GM23338 (cell line): ENCODE measurements at regions not wholly inside any gene's neighbourhood (a gene's known extent, or its start where the extent isn't known, plus 50 kb on each side); places are given as distances from the start of the nearest gene placed in this dataset.

Experiments used
- ATAC-seq: fragments of 200-7000 bp; cut with Tn5 transposase; 3 replicates; pipeline ENCODE4 v1.9.1; 2020
- DNase-seq: peaks from one replicate; pipeline ENCODE4 v3.0.0-alpha.2; 2015; ENCODE audit warnings: low spot score
- H2AFZ ChIP-seq: fragments of 200-600 bp; sonication (generic); 2 replicates; pipeline ENCODE4 v1.8.0; 2016; ENCODE audit warnings: antibody characterized with exemption, mild to moderate bottlenecking, moderate library complexity
- H3F3A ChIP-seq: fragments of 200-600 bp; sonication (generic); replicated peaks from 2 replicates; pipeline ENCODE4 v1.8.0; 2017; ENCODE audit warnings: antibody characterized with exemption, mixed run types, low read depth
- H3K27ac ChIP-seq: fragments of 200-600 bp; sonication (generic); 2 replicates; pipeline ENCODE4 v1.6.1; 2016; ENCODE audit warnings: low read depth
- H3K27me3 ChIP-seq: fragments of 200-600 bp; sonication (generic); 2 replicates; pipeline ENCODE4 v1.8.0; 2016; ENCODE audit warnings: mild to moderate bottlenecking, mixed run types, moderate library complexity; ENCODE audit not compliant: insufficient read depth
- H3K36me3 ChIP-seq: fragments of 200-600 bp; sonication (generic); 2 replicates; pipeline ENCODE4 v1.8.0; 2016; ENCODE audit warnings: mild to moderate bottlenecking; ENCODE audit not compliant: insufficient read depth
- H3K4me1 ChIP-seq: fragments of 200-600 bp; sonication (generic); 2 replicates; pipeline ENCODE4 v1.8.0; 2016; ENCODE audit warnings: mild to moderate bottlenecking, moderate library complexity; ENCODE audit not compliant: insufficient read depth
- H3K4me2 ChIP-seq: fragments of 200-600 bp; sonication (generic); 2 replicates; pipeline ENCODE4 v1.7.1; 2017; ENCODE audit warnings: mixed run types
- H3K4me3 ChIP-seq: fragments of 200-600 bp; sonication (generic); 2 replicates; pipeline ENCODE4 v1.6.1; 2016; ENCODE audit warnings: mixed run types
- H3K79me2 ChIP-seq: fragments of 200-600 bp; sonication (generic); replicated peaks from 2 replicates; pipeline ENCODE4 v1.8.0; 2017; ENCODE audit warnings: mild to moderate bottlenecking; ENCODE audit not compliant: insufficient read depth
- H3K9me2 ChIP-seq: fragments of 200-600 bp; sonication (generic); 2 replicates; pipeline ENCODE4 v1.8.0; 2017; ENCODE audit not compliant: insufficient read depth
- H4K20me1 ChIP-seq: fragments of 200-600 bp; sonication (generic); replicated peaks from 2 replicates; pipeline ENCODE4 v1.8.0; 2017; ENCODE audit warnings: mild to moderate bottlenecking; ENCODE audit not compliant: insufficient read depth
- H3K27ac Mint-ChIP-seq: 2 replicates; pipeline ENCODE4 v1.8.0; 2020; ENCODE audit warnings: inconsistent platforms, mild to moderate bottlenecking, moderate library complexity, mixed read lengths
- H3K27me3 Mint-ChIP-seq: 3 replicates; pipeline ENCODE4 v1.8.0; 2022; ENCODE audit warnings: low read depth, mild to moderate bottlenecking, moderate library complexity, mixed read lengths, inconsistent platforms; ENCODE audit not compliant: insufficient read depth, poor library complexity
- H3K36me3 Mint-ChIP-seq: 3 replicates; pipeline ENCODE4 v1.8.0; 2021; ENCODE audit warnings: low read depth, mild to moderate bottlenecking, inconsistent platforms, moderate library complexity, mixed read lengths
- H3K4me1 Mint-ChIP-seq: 3 replicates; pipeline ENCODE4 v1.8.0; 2020; ENCODE audit warnings: mild to moderate bottlenecking, inconsistent platforms, mixed read lengths
- H3K4me3 Mint-ChIP-seq: 3 replicates; pipeline ENCODE4 v1.8.0; 2021; ENCODE audit warnings: moderate library complexity, mild to moderate bottlenecking, inconsistent platforms, mixed read lengths
- H3K9me3 Mint-ChIP-seq: 3 replicates; pipeline ENCODE4 v1.8.0; 2020; ENCODE audit warnings: moderate library complexity, mild to moderate bottlenecking, inconsistent platforms, mixed read lengths
- CREB1 ChIP-seq: fragments of 250-450 bp; sonication (Bioruptor Pico); IDR thresholded peaks from 2 replicates; pipeline ENCODE4 v1.5.0; 2020; ENCODE audit warnings: low read depth, mild to moderate bottlenecking, moderate library complexity
- EZH2 ChIP-seq: fragments of 200-600 bp; sonication (generic); IDR thresholded peaks from one replicate; pipeline ENCODE4 v1.8.0; 2017; ENCODE audit warnings: antibody characterized with exemption, mild to moderate bottlenecking, low read depth; ENCODE audit not compliant: unreplicated experiment
- EZH2phosphoT487 ChIP-seq: fragments of 200-600 bp; sonication (generic); IDR thresholded peaks from one replicate; pipeline ENCODE4 v1.8.1; 2018; ENCODE audit warnings: antibody characterized with exemption; ENCODE audit not compliant: unreplicated experiment
- JUNB ChIP-seq: IDR thresholded peaks from one replicate; pipeline ENCODE4 v1.6.1; 2016; ENCODE audit warnings: antibody characterized with exemption; ENCODE audit not compliant: unreplicated experiment
- NANOG ChIP-seq: IDR thresholded peaks from 2 replicates; pipeline ENCODE4 v1.6.1; 2016; ENCODE audit warnings: antibody characterized with exemption, borderline replicate concordance
- POLR2AphosphoS5 ChIP-seq: IDR thresholded peaks from 2 replicates; pipeline ENCODE4 v1.6.1; 2016; ENCODE audit warnings: antibody characterized with exemption, low read depth
- STAT1 ChIP-seq: IDR thresholded peaks from one replicate; pipeline ENCODE4 v1.6.1; 2016; ENCODE audit warnings: antibody characterized with exemption; ENCODE audit not compliant: unreplicated experiment
- ZNF114 ChIP-seq: fragments of 250-450 bp; sonication (Bioruptor Pico); IDR thresholded peaks from 2 replicates; pipeline ENCODE4 v1.5.0; 2020; ENCODE audit warnings: mild to moderate bottlenecking, moderate library complexity
- ZNF331 ChIP-seq: fragments of 250-450 bp; sonication (Bioruptor Pico); IDR thresholded peaks from 2 replicates; pipeline ENCODE4 v1.5.0; 2020; ENCODE audit warnings: low read depth, mild to moderate bottlenecking, moderate library complexity
- TF ChIP-seq, protein P1 (sequence below): IDR thresholded peaks from one replicate; pipeline ENCODE4 v1.6.1; 2018; ENCODE audit warnings: antibody characterized with exemption; ENCODE audit not compliant: unreplicated experiment
- TF ChIP-seq, protein P2 (sequence below): fragments of 250-450 bp; sonication (Bioruptor Pico); IDR thresholded peaks from 2 replicates; pipeline ENCODE4 v1.5.0; 2020; ENCODE audit warnings: mild to moderate bottlenecking, moderate library complexity
- TF ChIP-seq, protein P3 (sequence below): IDR thresholded peaks from 2 replicates; pipeline ENCODE4 v1.6.1; 2016; ENCODE audit warnings: antibody characterized with exemption
- TF ChIP-seq, protein P4 (sequence below), 2 experiments: fragments of 200-600 bp in 1 of 2; sonication (generic) in 1 of 2; conservative IDR thresholded peaks; 2 replicates each; pipeline versions ENCODE4 v1.5.1 to v1.6.1; 2016 to 2017; ENCODE audit warnings: antibody characterized with exemption in 2 of 2, low read depth in 2 of 2, mild to moderate bottlenecking in 2 of 2, moderate library complexity in 1 of 2

DNA sequence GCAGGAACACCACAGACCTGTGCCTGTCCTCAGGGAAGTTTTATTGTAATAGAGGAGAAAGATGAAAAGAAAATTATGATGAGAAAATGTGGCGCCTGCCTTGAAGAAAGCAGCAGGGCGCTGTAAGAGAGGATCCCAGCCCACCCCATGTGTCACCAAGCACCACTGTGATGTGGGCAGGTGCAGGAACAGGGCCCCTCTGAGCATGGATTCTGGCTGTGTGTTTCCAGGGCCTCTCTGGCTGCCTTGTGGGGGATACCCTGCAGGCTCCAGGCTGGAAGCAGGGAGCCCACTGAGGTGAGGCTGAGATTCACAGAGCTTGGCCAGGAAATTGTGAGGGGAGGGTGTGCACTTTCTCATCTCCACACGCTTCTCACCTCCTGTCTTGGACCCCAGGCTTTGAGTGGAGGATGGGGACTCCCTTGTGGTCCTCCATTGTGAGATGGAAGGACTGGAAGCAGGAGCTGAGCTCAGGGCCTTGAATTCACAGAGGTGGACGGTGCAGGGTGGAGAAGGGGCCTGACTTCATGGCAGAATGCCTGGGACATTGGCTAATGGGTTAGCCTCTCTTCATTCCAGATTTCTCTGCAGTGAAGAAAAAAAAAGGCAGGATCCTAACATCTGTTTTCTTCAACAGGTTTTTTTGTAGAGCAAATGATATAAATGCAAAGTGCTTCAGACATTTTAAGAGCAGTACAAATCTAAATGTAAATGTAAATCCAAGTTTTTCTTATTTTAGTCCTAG, 246.6 kb upstream of the B3GAT1 start:
- H3K4me3 Mint-ChIP-seq = no peak overlapping the region
- no peaks in the 10 kb centered on the region for H3F3A ChIP-seq
- H3K27me3 Mint-ChIP-seq = peaks cover 4% of the 10 kb centered on the region
- peaks cover 27% of the 10 kb centered on the region for H3K9me3 Mint-ChIP-seq
- no peak overlapping the region for H3K4me2 ChIP-seq
- no peak for TF ChIP-seq NANOG
- TF ChIP-seq EZH2 = no peak
- no peak for TF ChIP-seq STAT1
- TF ChIP-seq, protein P1, sequence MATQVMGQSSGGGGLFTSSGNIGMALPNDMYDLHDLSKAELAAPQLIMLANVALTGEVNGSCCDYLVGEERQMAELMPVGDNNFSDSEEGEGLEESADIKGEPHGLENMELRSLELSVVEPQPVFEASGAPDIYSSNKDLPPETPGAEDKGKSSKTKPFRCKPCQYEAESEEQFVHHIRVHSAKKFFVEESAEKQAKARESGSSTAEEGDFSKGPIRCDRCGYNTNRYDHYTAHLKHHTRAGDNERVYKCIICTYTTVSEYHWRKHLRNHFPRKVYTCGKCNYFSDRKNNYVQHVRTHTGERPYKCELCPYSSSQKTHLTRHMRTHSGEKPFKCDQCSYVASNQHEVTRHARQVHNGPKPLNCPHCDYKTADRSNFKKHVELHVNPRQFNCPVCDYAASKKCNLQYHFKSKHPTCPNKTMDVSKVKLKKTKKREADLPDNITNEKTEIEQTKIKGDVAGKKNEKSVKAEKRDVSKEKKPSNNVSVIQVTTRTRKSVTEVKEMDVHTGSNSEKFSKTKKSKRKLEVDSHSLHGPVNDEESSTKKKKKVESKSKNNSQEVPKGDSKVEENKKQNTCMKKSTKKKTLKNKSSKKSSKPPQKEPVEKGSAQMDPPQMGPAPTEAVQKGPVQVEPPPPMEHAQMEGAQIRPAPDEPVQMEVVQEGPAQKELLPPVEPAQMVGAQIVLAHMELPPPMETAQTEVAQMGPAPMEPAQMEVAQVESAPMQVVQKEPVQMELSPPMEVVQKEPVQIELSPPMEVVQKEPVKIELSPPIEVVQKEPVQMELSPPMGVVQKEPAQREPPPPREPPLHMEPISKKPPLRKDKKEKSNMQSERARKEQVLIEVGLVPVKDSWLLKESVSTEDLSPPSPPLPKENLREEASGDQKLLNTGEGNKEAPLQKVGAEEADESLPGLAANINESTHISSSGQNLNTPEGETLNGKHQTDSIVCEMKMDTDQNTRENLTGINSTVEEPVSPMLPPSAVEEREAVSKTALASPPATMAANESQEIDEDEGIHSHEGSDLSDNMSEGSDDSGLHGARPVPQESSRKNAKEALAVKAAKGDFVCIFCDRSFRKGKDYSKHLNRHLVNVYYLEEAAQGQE = no peak
- TF ChIP-seq, protein P2, sequence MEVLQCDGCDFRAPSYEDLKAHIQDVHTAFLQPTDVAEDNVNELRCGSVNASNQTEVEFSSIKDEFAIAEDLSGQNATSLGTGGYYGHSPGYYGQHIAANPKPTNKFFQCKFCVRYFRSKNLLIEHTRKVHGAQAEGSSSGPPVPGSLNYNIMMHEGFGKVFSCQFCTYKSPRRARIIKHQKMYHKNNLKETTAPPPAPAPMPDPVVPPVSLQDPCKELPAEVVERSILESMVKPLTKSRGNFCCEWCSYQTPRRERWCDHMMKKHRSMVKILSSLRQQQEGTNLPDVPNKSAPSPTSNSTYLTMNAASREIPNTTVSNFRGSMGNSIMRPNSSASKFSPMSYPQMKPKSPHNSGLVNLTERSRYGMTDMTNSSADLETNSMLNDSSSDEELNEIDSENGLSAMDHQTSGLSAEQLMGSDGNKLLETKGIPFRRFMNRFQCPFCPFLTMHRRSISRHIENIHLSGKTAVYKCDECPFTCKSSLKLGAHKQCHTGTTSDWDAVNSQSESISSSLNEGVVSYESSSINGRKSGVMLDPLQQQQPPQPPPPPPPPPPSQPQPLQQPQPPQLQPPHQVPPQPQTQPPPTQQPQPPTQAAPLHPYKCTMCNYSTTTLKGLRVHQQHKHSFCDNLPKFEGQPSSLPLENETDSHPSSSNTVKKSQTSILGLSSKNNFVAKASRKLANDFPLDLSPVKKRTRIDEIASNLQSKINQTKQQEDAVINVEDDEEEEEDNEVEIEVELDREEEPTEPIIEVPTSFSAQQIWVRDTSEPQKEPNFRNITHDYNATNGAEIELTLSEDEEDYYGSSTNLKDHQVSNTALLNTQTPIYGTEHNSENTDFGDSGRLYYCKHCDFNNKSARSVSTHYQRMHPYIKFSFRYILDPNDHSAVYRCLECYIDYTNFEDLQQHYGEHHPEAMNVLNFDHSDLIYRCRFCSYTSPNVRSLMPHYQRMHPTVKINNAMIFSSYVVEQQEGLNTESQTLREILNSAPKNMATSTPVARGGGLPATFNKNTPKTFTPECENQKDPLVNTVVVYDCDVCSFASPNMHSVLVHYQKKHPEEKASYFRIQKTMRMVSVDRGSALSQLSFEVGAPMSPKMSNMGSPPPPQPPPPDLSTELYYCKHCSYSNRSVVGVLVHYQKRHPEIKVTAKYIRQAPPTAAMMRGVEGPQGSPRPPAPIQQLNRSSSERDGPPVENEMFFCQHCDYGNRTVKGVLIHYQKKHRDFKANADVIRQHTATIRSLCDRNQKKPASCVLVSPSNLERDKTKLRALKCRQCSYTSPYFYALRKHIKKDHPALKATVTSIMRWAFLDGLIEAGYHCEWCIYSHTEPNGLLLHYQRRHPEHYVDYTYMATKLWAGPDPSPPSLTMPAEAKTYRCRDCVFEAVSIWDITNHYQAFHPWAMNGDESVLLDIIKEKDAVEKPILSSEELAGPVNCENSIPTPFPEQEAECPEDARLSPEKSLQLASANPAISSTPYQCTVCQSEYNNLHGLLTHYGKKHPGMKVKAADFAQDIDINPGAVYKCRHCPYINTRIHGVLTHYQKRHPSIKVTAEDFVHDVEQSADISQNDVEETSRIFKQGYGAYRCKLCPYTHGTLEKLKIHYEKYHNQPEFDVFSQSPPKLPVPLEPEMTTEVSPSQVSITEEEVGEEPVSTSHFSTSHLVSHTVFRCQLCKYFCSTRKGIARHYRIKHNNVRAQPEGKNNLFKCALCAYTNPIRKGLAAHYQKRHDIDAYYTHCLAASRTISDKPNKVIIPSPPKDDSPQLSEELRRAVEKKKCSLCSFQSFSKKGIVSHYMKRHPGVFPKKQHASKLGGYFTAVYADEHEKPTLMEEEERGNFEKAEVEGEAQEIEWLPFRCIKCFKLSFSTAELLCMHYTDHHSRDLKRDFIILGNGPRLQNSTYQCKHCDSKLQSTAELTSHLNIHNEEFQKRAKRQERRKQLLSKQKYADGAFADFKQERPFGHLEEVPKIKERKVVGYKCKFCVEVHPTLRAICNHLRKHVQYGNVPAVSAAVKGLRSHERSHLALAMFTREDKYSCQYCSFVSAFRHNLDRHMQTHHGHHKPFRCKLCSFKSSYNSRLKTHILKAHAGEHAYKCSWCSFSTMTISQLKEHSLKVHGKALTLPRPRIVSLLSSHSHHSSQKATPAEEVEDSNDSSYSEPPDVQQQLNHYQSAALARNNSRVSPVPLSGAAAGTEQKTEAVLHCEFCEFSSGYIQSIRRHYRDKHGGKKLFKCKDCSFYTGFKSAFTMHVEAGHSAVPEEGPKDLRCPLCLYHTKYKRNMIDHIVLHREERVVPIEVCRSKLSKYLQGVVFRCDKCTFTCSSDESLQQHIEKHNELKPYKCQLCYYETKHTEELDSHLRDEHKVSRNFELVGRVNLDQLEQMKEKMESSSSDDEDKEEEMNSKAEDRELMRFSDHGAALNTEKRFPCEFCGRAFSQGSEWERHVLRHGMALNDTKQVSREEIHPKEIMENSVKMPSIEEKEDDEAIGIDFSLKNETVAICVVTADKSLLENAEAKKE = no peak
- TF ChIP-seq ZNF114 (CRISPR knock-in tag) = no peak
- TF ChIP-seq ZNF331 (CRISPR knock-in tag) = no peak
- no peak for TF ChIP-seq CREB1 (CRISPR knock-in tag)
- TF ChIP-seq, protein P3, sequence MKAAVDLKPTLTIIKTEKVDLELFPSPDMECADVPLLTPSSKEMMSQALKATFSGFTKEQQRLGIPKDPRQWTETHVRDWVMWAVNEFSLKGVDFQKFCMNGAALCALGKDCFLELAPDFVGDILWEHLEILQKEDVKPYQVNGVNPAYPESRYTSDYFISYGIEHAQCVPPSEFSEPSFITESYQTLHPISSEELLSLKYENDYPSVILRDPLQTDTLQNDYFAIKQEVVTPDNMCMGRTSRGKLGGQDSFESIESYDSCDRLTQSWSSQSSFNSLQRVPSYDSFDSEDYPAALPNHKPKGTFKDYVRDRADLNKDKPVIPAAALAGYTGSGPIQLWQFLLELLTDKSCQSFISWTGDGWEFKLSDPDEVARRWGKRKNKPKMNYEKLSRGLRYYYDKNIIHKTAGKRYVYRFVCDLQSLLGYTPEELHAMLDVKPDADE = no peak
- TF ChIP-seq, protein P4, sequence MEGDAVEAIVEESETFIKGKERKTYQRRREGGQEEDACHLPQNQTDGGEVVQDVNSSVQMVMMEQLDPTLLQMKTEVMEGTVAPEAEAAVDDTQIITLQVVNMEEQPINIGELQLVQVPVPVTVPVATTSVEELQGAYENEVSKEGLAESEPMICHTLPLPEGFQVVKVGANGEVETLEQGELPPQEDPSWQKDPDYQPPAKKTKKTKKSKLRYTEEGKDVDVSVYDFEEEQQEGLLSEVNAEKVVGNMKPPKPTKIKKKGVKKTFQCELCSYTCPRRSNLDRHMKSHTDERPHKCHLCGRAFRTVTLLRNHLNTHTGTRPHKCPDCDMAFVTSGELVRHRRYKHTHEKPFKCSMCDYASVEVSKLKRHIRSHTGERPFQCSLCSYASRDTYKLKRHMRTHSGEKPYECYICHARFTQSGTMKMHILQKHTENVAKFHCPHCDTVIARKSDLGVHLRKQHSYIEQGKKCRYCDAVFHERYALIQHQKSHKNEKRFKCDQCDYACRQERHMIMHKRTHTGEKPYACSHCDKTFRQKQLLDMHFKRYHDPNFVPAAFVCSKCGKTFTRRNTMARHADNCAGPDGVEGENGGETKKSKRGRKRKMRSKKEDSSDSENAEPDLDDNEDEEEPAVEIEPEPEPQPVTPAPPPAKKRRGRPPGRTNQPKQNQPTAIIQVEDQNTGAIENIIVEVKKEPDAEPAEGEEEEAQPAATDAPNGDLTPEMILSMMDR (conservative IDR thresholded peaks at IDR 0.05; ENCODE audit: low read depth in 2 of 2) = no peak
- TF ChIP-seq JUNB = no peak
- no peak for TF ChIP-seq EZH2phosphoT487
- no peak for TF ChIP-seq POLR2AphosphoS5
- H3K79me2 ChIP-seq = no peaks in the 10 kb centered on the region
- ATAC-seq (no peak), DNase-seq (no peak)
- H3K27ac ChIP-seq = no peak overlapping the region
- H3K27me3 ChIP-seq = no peaks in the 10 kb centered on the region
- peaks cover 5% of the 10 kb centered on the region; the same call in 2 of the 3 replicates for H3K4me1 Mint-ChIP-seq
- no peak overlapping the region for H3K27ac Mint-ChIP-seq
- peaks cover 8% of the 10 kb centered on the region; the same call in 2 of the 3 replicates for H3K36me3 Mint-ChIP-seq
- no peak overlapping the region for H2AFZ ChIP-seq
- no peaks in the 10 kb centered on the region for H4K20me1 ChIP-seq
- H3K4me1 ChIP-seq = no peaks in the 10 kb centered on the region; the same call in 1 of the 2 replicates
- no peaks in the 10 kb centered on the region for H3K9me2 ChIP-seq
- no peak overlapping the region for H3K4me3 ChIP-seq
- H3K36me3 ChIP-seq = no peaks in the 10 kb centered on the region
